Anterior cingulate cortex (tissue), 58 donors: ENCODE measurements at regions not wholly inside any gene's neighbourhood (a gene's known extent, or its start where the extent isn't known, plus 50 kb on each side); places are given as distances from the start of the nearest gene placed in this dataset.
A peak's percentile ranks its signal among the peaks of the same experiment; 100 is the strongest.

Experiments used
- DNase-seq, 58 donors: peaks; one replicate each; lab custom pipeline; 2025; lab: John Stamatoyannopoulos, UW

GRCh38 chr2:237261327-237261726, 152.6 kb downstream of the COL6A3 start:
- no peak for DNase-seq

DNA sequence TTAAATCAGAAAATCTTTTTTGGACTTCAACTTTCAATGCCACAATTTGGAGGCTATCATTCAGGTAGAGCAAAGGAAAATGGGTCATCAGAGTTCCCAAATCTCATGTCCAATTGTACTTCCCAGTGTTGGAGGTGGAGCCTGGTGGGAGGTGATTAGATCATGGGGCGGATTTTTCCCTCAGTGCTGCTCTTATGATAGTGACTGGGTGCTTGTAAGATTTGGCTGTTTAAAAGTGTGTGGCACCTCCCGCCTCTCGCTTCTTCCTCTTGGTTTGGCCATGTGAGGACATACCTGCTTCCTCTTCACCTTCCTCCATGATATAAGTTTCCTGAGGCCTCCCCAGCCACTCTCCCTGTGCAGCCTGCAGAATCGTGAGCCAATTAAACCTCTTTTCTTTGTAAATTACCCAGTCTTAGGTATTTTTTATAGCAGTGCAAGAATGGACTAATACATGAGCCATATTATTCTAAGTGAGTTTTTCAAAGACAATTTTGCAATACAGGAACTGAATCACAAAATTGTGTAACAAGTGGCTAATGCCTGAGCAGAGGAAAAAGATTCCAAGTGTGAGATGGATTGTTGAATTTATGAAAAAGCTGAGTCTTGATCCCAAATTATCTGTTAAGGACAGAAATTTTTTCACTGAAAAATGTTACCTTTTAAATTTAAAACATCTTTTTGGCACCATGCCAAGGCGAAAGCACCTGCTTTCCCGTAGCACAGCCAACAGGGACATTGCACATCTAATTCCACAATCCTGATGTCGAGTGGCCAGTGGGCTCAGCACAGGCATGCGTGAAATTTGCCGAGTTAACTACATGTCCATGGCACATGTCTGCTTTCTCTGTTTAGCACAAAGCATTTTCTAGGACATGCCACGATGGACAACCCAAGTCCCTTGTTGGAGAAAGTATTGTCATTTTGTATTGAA, 150.9 kb downstream of the COL6A3 start:
- DNase-seq, result no peak

GRCh38 chr2:237264480-237265219, 149.3 kb downstream of the COL6A3 start:
- peak in 4 of 58 donors; percentile 7 to 17 (median 14) for DNase-seq

DNA sequence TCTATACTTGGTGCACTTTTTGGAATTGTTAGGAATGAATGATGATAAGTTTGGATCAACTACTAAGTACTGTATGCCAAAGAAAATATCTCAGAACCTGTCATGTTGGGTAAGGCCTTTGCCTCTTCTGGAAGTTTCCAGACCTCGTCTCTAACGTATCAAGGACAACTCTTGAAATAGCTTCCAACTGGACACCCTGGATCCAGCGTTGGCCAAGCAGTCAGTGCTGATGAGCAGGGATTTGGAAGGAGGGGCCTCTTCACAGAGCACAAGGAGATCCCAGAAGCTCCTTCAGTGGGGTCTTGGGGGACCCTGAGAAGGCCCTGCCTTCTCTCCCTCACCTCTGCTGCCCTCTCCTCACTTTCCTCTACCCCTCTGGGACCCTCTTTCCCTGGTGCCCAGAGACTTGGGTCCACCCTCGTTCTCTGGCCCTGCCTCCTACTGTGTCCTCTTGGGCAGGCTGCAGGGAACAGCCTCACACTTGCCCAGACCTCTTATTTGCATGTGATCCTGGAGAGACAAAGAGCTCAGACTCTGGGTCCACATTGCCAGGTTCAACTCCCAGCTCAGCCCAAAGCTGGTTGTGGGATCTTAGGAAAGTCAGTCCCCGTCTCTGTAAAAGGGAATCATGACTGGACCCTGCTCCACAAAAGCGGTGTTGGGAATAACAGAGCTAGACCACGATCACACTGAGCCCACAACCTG, 145.8 kb downstream of the COL6A3 start:
- no peak for DNase-seq

DNA sequence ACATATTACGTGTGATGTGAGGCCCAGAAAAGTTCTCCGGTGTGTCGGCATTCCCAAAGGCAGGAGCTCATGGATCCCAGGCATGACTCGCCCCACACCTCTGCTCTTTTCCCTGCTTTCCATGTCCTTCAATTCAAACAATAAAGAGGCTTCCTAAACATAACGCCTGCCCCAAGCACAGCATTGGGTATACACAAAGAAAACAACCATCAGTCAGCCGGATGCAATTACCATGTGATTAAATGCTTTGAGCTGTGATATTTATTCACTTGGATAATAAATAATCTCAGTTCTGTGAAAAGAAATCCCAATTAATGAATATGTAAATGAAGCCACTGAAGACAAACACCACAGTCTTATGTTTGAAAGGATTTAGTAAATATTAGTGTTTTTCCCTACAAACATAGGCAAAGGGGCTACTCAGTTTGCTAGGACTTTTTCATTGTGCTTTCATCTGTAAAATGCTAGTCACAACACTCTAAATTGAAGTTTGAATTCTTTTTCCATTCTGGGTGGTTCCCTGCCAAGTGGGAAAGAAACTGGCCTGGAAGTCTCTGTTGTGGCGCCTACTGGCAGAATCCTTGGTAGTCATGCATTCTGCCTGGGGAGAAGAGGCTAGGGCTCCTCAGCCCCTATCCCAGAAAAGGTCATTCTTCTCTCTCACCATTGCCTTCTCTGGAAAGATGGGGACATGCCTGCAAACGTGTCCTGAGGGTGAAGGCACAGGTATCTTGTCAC, 144.7 kb downstream of the COL6A3 start:
- peak in 4 of 58 donors; percentile 3 to 15 (median 13) for DNase-seq

- no peak for DNase-seq
These were observed 143.4 kb downstream of the COL6A3 start for GRCh38 chr2:237270520-237270919.

- no peak for DNase-seq
These were observed 142.0 kb downstream of the COL6A3 start for GRCh38 chr2:237271698-237272652.
